Left cardiac atrium (tissue), 4 donors: ENCODE measurements at regions not wholly inside any gene's neighbourhood (a gene's known extent, or its start where the extent isn't known, plus 50 kb on each side); places are given as distances from the start of the nearest gene placed in this dataset.
"Not testable (repeated sequence)": the region's sequence is repeated elsewhere in the genome, so short reads cannot be mapped to it uniquely, and the experiment has no call there.

Experiments
- ATAC-seq, 2 donors: fragments of 200-7000 bp; cut with Tn5 transposase; one replicate each; pipeline ENCODE4 v1.9.1; 2020; ENCODE audit warnings: mild to moderate bottlenecking in 2 of 2, moderate library complexity in 2 of 2
- DNase-seq: peaks from one replicate; pipeline ENCODE4 v3.0.0-alpha.2; 2020
- intact Hi-C, 2 donors: fragments of 100-400 bp; cut with DNase I; formaldehyde crosslinking; loops; one replicate each; pipeline versions ENCODE4 v1.14.1 to v1.15.1; 2022 to 2023
- donor health status: DM: no; HTN: yes; CAD: no.
- donor health status: DM: no; HTN: yes; CAD: no; lungs with severe emphysema.
- donor health status: DM: yes; HTN: yes; CAD: no.
- donor health status: Dilated cardiomyopathy.

DNA sequence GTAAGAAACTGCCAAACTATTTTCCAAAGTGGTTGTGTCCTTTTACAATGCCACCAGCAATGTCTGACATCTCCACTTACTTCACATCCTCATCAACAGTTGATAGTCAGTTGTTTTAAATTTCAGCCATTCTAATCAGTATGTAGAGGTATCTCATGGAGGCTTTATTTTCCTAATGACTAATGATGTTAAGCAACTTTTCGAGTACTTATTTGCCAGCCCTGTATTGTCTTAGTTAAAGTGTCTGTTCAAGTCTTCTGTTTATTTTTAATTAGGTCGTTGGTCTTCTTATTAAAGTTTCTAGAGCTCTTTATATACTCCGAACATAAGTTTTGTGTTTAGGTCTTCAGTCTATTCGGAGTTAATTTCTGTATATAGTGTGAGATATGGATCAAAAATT, 54.9 kb upstream of the NBPF12 start:
- intact Hi-C loops, DNase-seq: not testable (repeated sequence)

DNA sequence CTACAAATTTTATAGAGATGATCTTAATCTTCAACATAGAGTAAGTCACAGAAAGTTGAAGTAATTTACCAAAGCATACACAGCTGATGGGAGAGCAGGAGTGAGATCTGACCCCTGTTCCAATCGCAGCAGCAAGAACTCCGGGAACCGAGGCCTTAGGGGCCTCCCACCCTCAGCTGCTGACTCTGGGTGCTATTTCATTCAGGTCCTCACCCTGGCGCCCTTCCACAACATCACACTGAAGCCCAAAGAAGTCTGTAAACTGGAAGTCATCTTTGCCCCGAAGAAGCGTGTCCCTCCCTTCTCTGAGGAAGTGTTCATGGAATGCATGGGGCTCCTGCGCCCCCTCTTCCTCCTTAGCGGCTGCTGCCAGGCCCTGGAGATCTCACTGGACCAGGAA, 57.0 kb upstream of the NBPF12 start:
- intact Hi-C loops, ATAC-seq, DNase-seq: not testable (repeated sequence)

More for the DNA sequence above, 54.9 kb upstream of the NBPF12 start:
- ATAC-seq = not testable (repeated sequence)

GRCh38 chr1:146863799-146864319, 74.3 kb upstream of the NBPF12 start:
- DNase-seq, intact Hi-C loops, ATAC-seq: not testable (repeated sequence)

GRCh38 chr1:146853147-146853546, 85.0 kb upstream of the NBPF12 start:
- intact Hi-C loops, DNase-seq, ATAC-seq: not testable (repeated sequence)

DNA sequence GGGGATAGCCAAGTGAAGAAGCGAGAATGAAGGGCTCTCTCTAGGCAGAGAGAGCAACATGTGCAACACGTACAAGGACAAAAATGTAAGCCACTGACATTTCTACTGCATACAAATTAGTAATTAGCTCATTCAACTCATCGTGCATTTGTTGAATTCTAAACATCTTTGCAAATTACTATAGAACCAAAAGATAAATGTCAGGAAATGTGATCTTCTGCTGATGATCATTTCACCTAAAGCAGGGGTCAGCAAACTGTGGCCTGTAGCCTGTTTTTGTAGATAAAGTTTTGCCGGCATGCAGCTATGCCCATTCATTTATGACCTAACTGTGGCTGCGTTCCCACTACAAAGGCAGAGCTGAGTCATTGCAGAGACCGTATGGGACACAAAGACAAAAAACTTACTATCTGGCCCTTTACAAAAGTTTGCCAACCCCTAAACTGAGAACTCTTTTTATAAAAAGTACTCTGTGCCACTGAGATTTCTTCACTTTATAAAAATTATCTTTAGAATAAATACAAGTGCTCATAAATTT, 87.7 kb upstream of the NBPF12 start:
- ATAC-seq, DNase-seq, intact Hi-C loops: not testable (repeated sequence)

- ATAC-seq, intact Hi-C loops, DNase-seq: not testable (repeated sequence)
These were observed 99.4 kb upstream of the NBPF12 start for GRCh38 chr1:146838725-146839124.

DNA sequence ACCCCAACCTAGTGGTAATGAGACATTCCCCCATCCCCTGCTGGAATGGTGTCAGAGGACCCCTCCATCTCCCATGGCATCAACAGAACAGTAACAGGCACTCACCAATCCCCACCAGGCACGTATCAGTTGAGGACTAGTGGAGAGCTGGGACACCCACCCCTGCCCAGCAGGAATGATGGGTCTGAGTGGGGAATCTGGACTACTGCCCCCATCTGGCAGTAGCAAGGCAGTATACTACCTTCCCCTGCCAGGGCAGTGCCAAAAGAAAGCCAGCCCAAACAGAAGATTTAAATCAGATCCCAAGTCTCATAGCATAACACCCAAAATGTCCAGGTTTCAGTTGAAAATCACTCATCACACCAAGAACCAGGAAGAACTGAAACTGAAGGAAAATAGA, 111.2 kb upstream of the NBPF12 start:
- intact Hi-C loops, ATAC-seq, DNase-seq: not testable (repeated sequence)

DNA sequence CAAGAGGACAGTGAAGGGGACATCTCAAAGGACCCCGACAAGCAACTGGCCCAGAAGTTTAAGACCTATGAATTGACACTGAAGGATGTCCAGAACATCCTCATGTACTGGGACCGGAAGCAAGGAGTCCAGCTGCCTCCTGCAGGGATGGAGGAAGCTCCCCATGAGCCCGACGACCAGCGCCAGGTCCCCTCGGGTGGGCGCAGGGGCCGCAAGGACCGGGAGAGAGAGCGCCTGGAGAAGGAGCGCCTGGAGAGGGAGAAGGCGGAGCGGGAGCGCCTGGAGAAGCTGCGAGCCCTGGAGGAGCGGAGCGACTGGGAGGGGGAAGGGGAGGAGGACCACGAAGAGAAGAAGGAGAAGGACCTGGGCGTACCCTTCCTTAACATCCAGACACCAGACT, 143.9 kb upstream of the NBPF12 start:
- DNase-seq, intact Hi-C loops, ATAC-seq: not testable (repeated sequence)

DNA sequence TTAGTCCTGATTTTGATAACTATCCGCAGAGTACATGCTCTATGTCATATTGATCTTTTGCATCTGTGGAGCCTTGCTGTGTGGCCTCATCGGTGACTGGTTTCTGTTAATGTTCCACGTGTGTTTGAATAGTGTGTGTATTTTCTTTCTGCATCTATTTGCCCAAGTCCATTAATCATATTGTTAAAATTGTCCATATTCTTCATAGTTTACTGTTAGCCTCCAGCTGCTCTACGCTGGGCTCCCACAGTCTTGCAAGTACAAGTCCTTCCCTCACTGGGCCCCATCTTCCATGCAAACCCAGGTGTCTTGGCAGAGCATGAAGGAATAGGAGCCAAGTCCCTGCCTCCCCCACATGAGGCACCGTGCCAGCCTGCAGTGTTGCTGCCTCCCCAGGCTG, 145.4 kb upstream of the NBPF12 start:
- DNase-seq, ATAC-seq, intact Hi-C loops: not testable (repeated sequence)

DNA sequence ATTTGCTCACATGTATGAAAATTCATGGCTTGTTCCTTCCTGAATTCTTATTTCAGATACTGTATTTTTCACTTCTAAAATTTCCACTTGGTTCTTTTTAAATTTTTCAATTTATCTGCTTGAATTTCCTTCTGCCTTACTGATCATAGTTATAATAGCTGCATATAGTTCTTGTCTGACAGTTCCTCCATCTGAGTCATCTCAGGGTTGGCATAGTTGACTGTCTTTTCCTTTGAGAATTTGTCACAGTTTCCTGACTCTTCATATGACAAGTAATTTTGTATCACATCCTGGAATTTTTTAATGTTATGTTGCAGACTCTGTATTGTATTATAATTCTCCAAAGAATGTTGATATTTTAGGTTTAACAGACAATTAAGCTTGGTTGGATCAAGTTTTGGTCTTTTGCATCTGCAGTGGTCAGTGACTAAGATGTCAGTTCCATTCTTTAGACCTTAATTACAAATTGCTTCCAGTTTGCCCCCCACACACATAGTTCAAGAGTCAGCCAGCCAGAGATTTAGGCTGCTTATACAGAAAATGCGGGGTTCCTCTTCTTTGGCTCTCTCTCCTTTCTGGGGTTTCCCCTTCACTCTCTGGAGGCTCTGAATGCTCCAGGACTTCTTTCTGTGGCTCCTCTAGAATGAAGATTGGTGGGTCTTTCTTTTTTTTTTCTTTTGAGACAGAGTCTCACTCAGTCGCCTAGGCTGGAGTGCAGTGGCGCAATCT, 153.7 kb upstream of the NBPF12 start:
- ATAC-seq, intact Hi-C loops, DNase-seq: not testable (repeated sequence)

- ATAC-seq, intact Hi-C loops, DNase-seq: not testable (repeated sequence)
These were observed 156.9 kb upstream of the NBPF12 start for GRCh38 chr1:146781235-146781634.

- peak; percentile 51 for DNase-seq
- peak; percentile 66 to 88 for ATAC-seq
- intact Hi-C loops = not testable (repeated sequence)
These were observed 160.1 kb upstream of the NBPF12 start for GRCh38 chr1:146777826-146778602.

DNA sequence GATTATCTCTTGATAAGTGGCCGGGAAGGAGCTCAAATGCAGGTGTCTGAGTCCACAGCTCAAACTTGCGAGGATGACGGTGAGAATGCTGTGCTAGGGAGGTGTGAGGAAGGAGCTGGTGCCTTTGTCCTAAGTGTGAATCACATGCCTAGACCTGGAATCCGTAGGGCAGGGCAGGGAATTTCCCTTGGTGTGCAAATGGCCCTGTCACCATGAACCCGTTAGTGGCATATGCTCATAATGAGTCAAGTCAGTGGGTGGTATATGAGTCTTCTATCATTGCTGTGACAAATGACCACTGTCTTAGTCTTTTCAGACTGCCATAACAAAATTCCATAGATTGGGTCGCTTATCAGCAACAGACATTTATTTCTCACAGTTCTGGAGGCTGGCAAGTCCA, 163.1 kb upstream of the NBPF12 start:
- intact Hi-C loops, ATAC-seq, DNase-seq: not testable (repeated sequence)

DNA sequence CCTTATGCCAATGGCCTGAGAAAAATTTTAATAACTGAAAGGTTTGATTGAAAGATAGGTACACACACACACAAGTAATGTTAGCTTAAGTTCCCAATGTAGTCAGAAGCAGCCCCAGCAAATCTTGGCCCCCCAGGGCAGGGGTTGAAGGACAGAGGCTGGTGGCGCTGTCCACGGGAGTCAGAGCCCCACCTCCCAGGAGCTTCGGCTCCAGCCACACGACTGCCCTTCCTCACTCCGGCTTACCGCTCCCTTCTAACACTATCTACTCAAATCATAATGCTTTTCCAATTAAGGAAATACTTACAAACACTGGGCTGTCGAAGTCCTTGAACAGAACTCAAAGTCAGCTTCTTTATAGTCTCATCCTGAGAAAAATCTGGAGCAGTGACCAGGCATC, 163.9 kb upstream of the NBPF12 start:
- intact Hi-C loops, ATAC-seq, DNase-seq: not testable (repeated sequence)

DNA sequence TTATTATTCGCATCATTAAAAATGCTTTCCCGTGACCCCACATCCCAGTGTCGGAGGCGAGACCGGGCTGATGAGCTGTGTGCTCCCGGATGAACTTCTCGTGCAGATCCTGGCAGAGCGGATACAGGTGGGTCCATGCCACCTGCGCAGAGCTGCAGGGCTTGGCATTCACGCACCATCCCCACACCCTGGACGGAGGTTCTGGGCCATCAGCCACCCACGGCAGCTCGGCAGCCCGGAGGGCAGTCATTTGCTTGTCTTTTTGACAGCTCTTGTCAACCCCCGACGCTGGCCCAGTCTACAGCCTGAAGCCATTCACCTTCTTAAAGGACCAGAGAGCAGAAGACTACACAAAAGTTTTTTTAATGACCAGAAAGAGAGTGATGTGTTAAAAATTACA, 166.7 kb upstream of the NBPF12 start:
- intact Hi-C loops, DNase-seq: not testable (repeated sequence)
- peak in 1 of 2 donors; percentile 15 for ATAC-seq

GRCh38 chr1:146770998-146771397, 167.1 kb upstream of the NBPF12 start:
- peak in 1 of 2 donors; percentile 36 for ATAC-seq
- intact Hi-C loops, DNase-seq: not testable (repeated sequence)

DNA sequence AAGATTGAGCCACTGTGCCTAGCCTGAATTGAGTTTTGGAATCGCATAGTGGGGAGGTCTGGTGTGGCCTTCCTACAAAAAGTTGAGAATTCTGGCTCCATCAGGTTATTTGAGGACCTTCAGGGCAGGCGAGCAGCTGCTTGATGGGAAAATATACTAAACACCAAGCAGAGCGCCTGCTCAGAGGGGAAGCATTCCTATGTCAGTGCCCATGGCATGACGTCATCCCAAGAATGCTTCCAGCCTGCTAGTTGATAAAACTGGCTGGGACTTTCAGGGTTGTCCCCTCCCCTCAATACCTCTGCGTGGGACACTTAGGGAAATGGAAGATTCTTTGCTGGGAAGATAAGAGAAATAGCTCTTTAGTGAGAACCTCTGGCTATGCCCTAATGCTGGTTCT, 174.9 kb upstream of the NBPF12 start:
- peak; percentile 62 to 67 for ATAC-seq
- DNase-seq, intact Hi-C loops: not testable (repeated sequence)

- DNase-seq, intact Hi-C loops, ATAC-seq: not testable (repeated sequence)
These were observed 181.3 kb upstream of the NBPF12 start for GRCh38 chr1:146756858-146757257.

GRCh38 chr1:146748686-146749085, 189.4 kb upstream of the NBPF12 start:
- intact Hi-C loops, DNase-seq: not testable (repeated sequence)
- peak; percentile 19 to 67 for ATAC-seq
